HL-60 (cell line): ENCODE measurements at regions not wholly inside any gene's neighbourhood (a gene's known extent, or its start where the extent isn't known, plus 50 kb on each side); places are given as distances from the start of the nearest gene placed in this dataset.

Experiments used
- DNase-seq, 2 experiments: peaks; one replicate each; pipeline ENCODE4 v3.0.0-alpha.2; 2010 to 2020; ENCODE audit warnings: low read depth in 1 of 2, low spot score in 1 of 2
- H3K27ac ChIP-seq: fragments of 250-450 bp; sonication (Bioruptor Pico); replicated peaks from 2 replicates; pipeline ENCODE4 v1.5.1; 2020; ENCODE audit warnings: mild to moderate bottlenecking, moderate library complexity
- H3K27me3 ChIP-seq: fragments of 250-450 bp; sonication (Bioruptor Pico); 2 replicates; pipeline ENCODE4 v1.5.1; 2021; ENCODE audit warnings: mild to moderate bottlenecking, moderate library complexity; ENCODE audit not compliant: insufficient read depth, poor library complexity, severe bottlenecking
- H3K4me3 ChIP-seq: replicated peaks from 2 replicates; pipeline ENCODE4 v1.5.1; 2011; ENCODE audit warnings: mild to moderate bottlenecking, control low read depth, low read length; ENCODE audit not compliant: insufficient read depth
- CTCF ChIP-seq: IDR thresholded peaks from one replicate; pipeline ENCODE4 v1.5.1; 2011; ENCODE audit warnings: low read length, control low read depth, inconsistent platforms; ENCODE audit not compliant: insufficient read depth
- GABPA ChIP-seq: IDR thresholded peaks from 2 replicates; pipeline ENCODE4 v1.6.1; 2012; ENCODE audit warnings: low read depth
- POLR2AphosphoS5 ChIP-seq: IDR thresholded peaks from 2 replicates; pipeline ENCODE4 v1.6.1; 2012; ENCODE audit warnings: low read depth
- SPI1 ChIP-seq: IDR thresholded peaks from 2 replicates; pipeline ENCODE4 v1.6.1; 2012; ENCODE audit warnings: low read depth, mild to moderate bottlenecking, borderline replicate concordance
- TF ChIP-seq, protein P1 (sequence below): IDR thresholded peaks from 2 replicates; pipeline ENCODE4 v1.6.1; 2012; ENCODE audit warnings: low read depth; ENCODE audit not compliant: insufficient replicate concordance

GRCh38 chr9:1455766-1456165 lies 405.6 kb downstream of the DMRT2 start:
- no peak overlapping the region for H3K4me3 ChIP-seq
- DNase-seq = no peak
- H3K27ac ChIP-seq = no peak overlapping the region
- H3K27me3 ChIP-seq = no peaks in the 10 kb centered on the region
- TF ChIP-seq CTCF (no peak), SPI1 (no peak), GABPA (no peak), POLR2AphosphoS5 (no peak)
- TF ChIP-seq, protein P1, sequence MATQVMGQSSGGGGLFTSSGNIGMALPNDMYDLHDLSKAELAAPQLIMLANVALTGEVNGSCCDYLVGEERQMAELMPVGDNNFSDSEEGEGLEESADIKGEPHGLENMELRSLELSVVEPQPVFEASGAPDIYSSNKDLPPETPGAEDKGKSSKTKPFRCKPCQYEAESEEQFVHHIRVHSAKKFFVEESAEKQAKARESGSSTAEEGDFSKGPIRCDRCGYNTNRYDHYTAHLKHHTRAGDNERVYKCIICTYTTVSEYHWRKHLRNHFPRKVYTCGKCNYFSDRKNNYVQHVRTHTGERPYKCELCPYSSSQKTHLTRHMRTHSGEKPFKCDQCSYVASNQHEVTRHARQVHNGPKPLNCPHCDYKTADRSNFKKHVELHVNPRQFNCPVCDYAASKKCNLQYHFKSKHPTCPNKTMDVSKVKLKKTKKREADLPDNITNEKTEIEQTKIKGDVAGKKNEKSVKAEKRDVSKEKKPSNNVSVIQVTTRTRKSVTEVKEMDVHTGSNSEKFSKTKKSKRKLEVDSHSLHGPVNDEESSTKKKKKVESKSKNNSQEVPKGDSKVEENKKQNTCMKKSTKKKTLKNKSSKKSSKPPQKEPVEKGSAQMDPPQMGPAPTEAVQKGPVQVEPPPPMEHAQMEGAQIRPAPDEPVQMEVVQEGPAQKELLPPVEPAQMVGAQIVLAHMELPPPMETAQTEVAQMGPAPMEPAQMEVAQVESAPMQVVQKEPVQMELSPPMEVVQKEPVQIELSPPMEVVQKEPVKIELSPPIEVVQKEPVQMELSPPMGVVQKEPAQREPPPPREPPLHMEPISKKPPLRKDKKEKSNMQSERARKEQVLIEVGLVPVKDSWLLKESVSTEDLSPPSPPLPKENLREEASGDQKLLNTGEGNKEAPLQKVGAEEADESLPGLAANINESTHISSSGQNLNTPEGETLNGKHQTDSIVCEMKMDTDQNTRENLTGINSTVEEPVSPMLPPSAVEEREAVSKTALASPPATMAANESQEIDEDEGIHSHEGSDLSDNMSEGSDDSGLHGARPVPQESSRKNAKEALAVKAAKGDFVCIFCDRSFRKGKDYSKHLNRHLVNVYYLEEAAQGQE = no peak

DNA sequence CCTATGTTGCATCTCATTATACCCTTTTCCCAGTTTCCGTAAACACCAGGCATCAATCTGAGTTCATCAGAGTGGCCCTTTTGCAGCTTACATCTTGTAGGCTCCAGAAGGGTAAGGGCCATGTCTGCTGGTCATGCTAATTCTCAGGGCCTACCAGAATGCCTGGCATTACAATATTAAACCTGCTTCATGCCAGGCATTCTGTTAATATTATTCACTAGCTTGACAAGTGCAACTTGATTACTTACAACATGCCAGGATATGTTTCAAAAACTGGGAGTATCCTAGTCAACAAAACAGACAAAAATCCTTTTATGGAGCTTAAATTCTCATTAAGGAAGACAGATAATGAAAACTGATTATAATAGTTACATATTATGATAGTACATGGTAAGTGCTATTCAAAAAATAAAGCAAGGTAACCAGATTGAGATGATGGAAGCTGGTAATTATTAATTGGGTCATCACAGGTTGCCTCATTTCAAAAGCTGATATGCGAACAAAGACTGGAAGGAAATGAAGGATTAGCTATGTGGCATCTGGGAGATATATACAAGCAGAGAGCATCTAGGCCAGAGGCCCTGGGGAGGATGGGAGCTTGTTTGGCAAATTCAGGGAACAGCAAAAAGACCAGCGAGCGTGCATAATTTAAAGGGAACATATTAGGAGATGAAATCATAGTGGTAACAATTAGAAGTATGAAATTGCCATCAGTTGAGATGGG lies 406.3 kb downstream of the DMRT2 start:
- Histone ChIP-seq H3K27me3 (no peaks in the 10 kb centered on the region), H3K4me3 (no peak overlapping the region), H3K27ac (no peak overlapping the region)
- no peak for DNase-seq
- TF ChIP-seq CTCF (no peak), POLR2AphosphoS5 (no peak), SPI1 (no peak)
- TF ChIP-seq, protein P1 = no peak

DNA sequence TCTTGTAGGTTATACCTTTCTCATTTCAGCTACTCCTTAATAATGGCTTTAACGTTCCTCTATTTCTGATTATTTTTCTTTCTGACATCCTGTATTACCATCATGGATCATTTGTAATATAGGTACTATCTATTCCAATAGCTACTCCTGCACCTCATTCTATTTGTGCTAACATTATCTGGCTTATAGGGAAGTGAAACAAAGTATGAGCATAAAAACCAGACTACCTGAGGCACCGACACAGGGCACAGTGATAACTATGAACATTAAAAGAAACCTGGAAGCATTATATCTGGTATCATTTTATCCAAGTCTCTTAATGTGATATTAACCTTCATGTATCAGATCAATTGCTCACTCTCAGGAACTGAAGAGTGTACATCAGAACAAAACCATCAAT lies 407.3 kb downstream of the DMRT2 start:
- TF ChIP-seq POLR2AphosphoS5 (no peak), CTCF (no peak), SPI1 (no peak), GABPA (no peak)
- TF ChIP-seq, protein P1 = no peak
- no peak overlapping the region for H3K4me3 ChIP-seq

More for the DNA sequence above, 407.3 kb downstream of the DMRT2 start:
- DNase-seq = no peak
- Histone ChIP-seq H3K27me3 (no peaks in the 10 kb centered on the region), H3K27ac (no peak overlapping the region)
